Nucleus accumbens (tissue), 56 donors: ENCODE measurements at regions not wholly inside any gene's neighbourhood (a gene's known extent, or its start where the extent isn't known, plus 50 kb on each side); places are given as distances from the start of the nearest gene placed in this dataset.

Source experiments
- DNase-seq, 56 donors: peaks; one replicate each; lab custom pipeline; 2025; lab: John Stamatoyannopoulos, UW

- DNase-seq, result peak; percentile 20 to 93 (median 82)
Measured at GRCh38 chr9:6703898-6704639, 53.7 kb upstream of the KDM4C start.

GRCh38 chr9:6702707-6703106 lies 55.1 kb upstream of the KDM4C start:
- DNase-seq, result no peak

- DNase-seq, result no peak
Measured at GRCh38 chr9:6696178-6696577, 50.6 kb upstream of the GLDC start.

- no peak for DNase-seq
Measured at GRCh38 chr9:6695121-6695814, 49.7 kb upstream of the GLDC start.
